ENCODE measurements at regions not wholly inside any gene's neighbourhood (a gene's known extent, or its start where the extent isn't known, plus 50 kb on each side); places are given as distances from the start of the nearest gene placed in this dataset.

DNA sequence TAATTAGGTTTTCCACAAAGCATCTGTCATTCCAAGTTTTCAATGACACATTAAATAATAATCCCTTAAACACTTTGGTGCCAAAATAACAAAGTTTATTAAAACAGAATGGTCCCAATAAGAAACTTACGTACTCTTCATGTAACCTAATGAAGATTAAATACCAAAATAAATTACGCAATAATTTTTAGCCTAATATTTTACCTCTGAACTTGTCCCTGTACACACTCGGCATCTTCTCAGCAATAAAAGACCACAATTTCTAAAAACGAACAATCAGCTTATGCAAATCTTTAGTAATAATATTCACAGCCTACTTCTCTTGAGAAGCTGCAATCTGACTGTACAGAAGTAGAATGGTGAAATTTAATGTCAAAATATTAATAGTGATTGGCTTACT lies 163.6 kb downstream of the ZDHHC21 start:
- H3K36me3 ChIP-seq (replicated peaks in 1 of 2; ENCODE audit: control insufficient read depth in 2 of 2, insufficient read depth in 2 of 2, low read length in 2 of 2): no peaks in the 10 kb centered on the region
- no peak overlapping the region for H2AFZ ChIP-seq (ENCODE audit: low read length)
- no peak overlapping the region for H3K23ac ChIP-seq (ENCODE audit: low read depth, low read length, poor library complexity)
- H3K4ac ChIP-seq (ENCODE audit: low read length): no peak overlapping the region
- H3K27ac ChIP-seq (replicated peaks; ENCODE audit: low read length): no peak overlapping the region
- no peak overlapping the region for H4K91ac ChIP-seq (ENCODE audit: low read depth, low read length, poor library complexity)
- WGBS, 2 donors (ENCODE audit: extremely low coverage in 2 of 2, insufficient read length in 2 of 2, insufficient replicate concordance in 1 of 2): 100% methylated on average over 2 of the region's 4 CpGs; no CpG with 5 or more reads in 1 of the 2 donors
- no peak overlapping the region for H2AK5ac ChIP-seq (ENCODE audit: low read depth, low read length)
- H3K79me1 ChIP-seq (ENCODE audit: low read depth, low read length): no peaks in the 10 kb centered on the region
- H3K4me2 ChIP-seq (ENCODE audit: insufficient read depth, low read length, poor library complexity, severe bottlenecking): no peak overlapping the region
- H3K4me1 ChIP-seq (ENCODE audit: control insufficient read depth in 2 of 2, insufficient read depth in 1 of 2, low read depth in 1 of 2, low read length in 2 of 2): peaks cover 3 to 18% of the 10 kb centered on the region in 2 donors
- H3K9ac ChIP-seq (ENCODE audit: low read depth, low read length, poor library complexity): no peak overlapping the region
- no peaks in the 10 kb centered on the region for H3K9me3 ChIP-seq (replicated peaks in 1 of 2; ENCODE audit: control insufficient read depth in 2 of 2, insufficient read depth in 1 of 2, low read depth in 1 of 2, low read length in 2 of 2)
- no peak overlapping the region for H3K14ac ChIP-seq (ENCODE audit: low read length)
- DNase-seq (ENCODE audit: low spot score): no peak
- H3K18ac ChIP-seq (ENCODE audit: low read length): no peak overlapping the region
- H4K8ac ChIP-seq (ENCODE audit: low read depth, low read length): no peak overlapping the region
- no peak overlapping the region for H3K4me3 ChIP-seq (ENCODE audit: low read length in 2 of 2)
- no peak overlapping the region for H2BK5ac ChIP-seq (ENCODE audit: low read length)
- no peak overlapping the region for H2BK120ac ChIP-seq (ENCODE audit: low read depth, low read length)
- H2BK12ac ChIP-seq (ENCODE audit: low read length): no peak overlapping the region
- no peaks in the 10 kb centered on the region for H3K27me3 ChIP-seq (ENCODE audit: control insufficient read depth in 3 of 3, insufficient read depth in 3 of 3, low read depth in 1 of 3, low read length in 3 of 3)
- no peak overlapping the region for H2BK15ac ChIP-seq (ENCODE audit: low read length)

DNA sequence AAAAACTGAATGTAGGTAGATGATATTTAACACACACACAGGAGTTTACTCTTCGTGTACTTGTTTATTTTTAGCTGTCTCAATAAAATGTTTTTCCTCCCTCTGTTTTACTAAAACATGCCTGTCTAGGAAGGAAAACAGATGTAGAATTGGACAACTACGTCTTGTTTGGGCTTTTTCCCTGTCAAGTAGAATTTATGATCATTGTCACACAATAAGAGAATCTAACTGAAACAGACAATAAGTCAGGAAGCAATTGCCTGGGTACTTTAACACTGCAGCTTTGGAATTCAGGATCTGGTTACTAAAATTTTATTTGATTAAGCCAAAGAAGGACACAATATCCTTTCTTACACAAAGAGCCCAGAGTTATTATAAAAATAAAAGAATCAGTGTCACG lies 164.2 kb downstream of the ZDHHC21 start:
- Histone ChIP-seq H2BK12ac (ENCODE audit: low read length) (no peak overlapping the region), H3K9me3 (replicated peaks in 1 of 2; ENCODE audit: control insufficient read depth in 2 of 2, insufficient read depth in 1 of 2, low read depth in 1 of 2, low read length in 2 of 2) (no peaks in the 10 kb centered on the region), H2BK15ac (ENCODE audit: low read length) (no peak overlapping the region), H3K14ac (ENCODE audit: low read length) (no peak overlapping the region), H3K4me3 (ENCODE audit: low read length in 2 of 2) (no peak overlapping the region), H2AFZ (ENCODE audit: low read length) (no peak overlapping the region), H3K18ac (ENCODE audit: low read length) (no peak overlapping the region), H2BK5ac (ENCODE audit: low read length) (no peak overlapping the region), H3K4me1 (ENCODE audit: control insufficient read depth in 2 of 2, insufficient read depth in 1 of 2, low read depth in 1 of 2, low read length in 2 of 2) (peaks cover 2 to 18% of the 10 kb centered on the region in 2 donors), H4K8ac (ENCODE audit: low read depth, low read length) (no peak overlapping the region), H3K23ac (ENCODE audit: low read depth, low read length, poor library complexity) (no peak overlapping the region), H3K27ac (replicated peaks; ENCODE audit: low read length) (no peak overlapping the region), H3K4me2 (ENCODE audit: insufficient read depth, low read length, poor library complexity, severe bottlenecking) (no peak overlapping the region), H4K91ac (ENCODE audit: low read depth, low read length, poor library complexity) (no peak overlapping the region), H3K27me3 (ENCODE audit: control insufficient read depth in 3 of 3, insufficient read depth in 3 of 3, low read depth in 1 of 3, low read length in 3 of 3) (no peaks in the 10 kb centered on the region), H3K79me1 (ENCODE audit: low read depth, low read length) (no peaks in the 10 kb centered on the region), H2AK5ac (ENCODE audit: low read depth, low read length) (no peak overlapping the region), H3K9ac (ENCODE audit: low read depth, low read length, poor library complexity) (no peak overlapping the region), H3K36me3 (replicated peaks in 1 of 2; ENCODE audit: control insufficient read depth in 2 of 2, insufficient read depth in 2 of 2, low read length in 2 of 2) (no peaks in the 10 kb centered on the region), H2BK120ac (ENCODE audit: low read depth, low read length) (no peak overlapping the region), H3K4ac (ENCODE audit: low read length) (no peak overlapping the region)
- DNase-seq (ENCODE audit: low spot score): no peak
- no CpG with 5 or more reads among the region's 3 CpGs for WGBS, 2 donors (ENCODE audit: extremely low coverage in 2 of 2, insufficient read length in 2 of 2, insufficient replicate concordance in 1 of 2)

DNA sequence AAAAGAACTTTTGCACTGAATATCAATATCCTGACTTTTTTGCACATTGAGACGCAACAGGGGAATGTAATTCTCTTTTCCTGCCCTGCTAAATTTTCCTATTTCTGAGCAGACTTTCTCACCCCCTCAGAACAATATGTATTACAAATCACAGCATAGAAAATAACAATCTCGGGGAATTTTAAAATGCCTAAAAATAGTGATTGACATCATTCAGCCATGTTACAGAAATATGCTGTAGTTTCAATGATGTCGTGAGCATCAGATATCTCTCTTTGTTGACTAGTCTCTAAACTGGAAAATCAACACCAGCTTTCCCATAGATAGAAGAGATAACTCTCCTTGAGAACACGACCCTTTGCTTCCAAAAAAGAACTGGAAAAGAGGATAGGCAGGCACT lies 166.7 kb downstream of the ZDHHC21 start:
- Histone ChIP-seq H2AK5ac (ENCODE audit: low read depth, low read length) (no peak overlapping the region), H3K36me3 (replicated peaks in 1 of 2; ENCODE audit: control insufficient read depth in 2 of 2, insufficient read depth in 2 of 2, low read length in 2 of 2) (no peaks in the 10 kb centered on the region), H3K9me3 (replicated peaks in 1 of 2; ENCODE audit: control insufficient read depth in 2 of 2, insufficient read depth in 1 of 2, low read depth in 1 of 2, low read length in 2 of 2) (no peaks in the 10 kb centered on the region), H2BK5ac (ENCODE audit: low read length) (no peak overlapping the region), H2BK12ac (ENCODE audit: low read length) (no peak overlapping the region), H4K91ac (ENCODE audit: low read depth, low read length, poor library complexity) (no peak overlapping the region), H2BK15ac (ENCODE audit: low read length) (no peak overlapping the region), H3K4ac (ENCODE audit: low read length) (no peak overlapping the region), H3K18ac (ENCODE audit: low read length) (no peak overlapping the region), H4K8ac (ENCODE audit: low read depth, low read length) (no peak overlapping the region), H3K9ac (ENCODE audit: low read depth, low read length, poor library complexity) (no peak overlapping the region), H3K79me1 (ENCODE audit: low read depth, low read length) (no peaks in the 10 kb centered on the region), H3K4me2 (ENCODE audit: insufficient read depth, low read length, poor library complexity, severe bottlenecking) (no peak overlapping the region), H2AFZ (ENCODE audit: low read length) (no peak overlapping the region), H3K27me3 (ENCODE audit: control insufficient read depth in 3 of 3, insufficient read depth in 3 of 3, low read depth in 1 of 3, low read length in 3 of 3) (no peaks in the 10 kb centered on the region), H3K27ac (replicated peaks; ENCODE audit: low read length) (no peak overlapping the region), H3K14ac (ENCODE audit: low read length) (no peak overlapping the region), H3K23ac (ENCODE audit: low read depth, low read length, poor library complexity) (no peak overlapping the region), H3K4me3 (ENCODE audit: low read length in 2 of 2) (no peak overlapping the region), H2BK120ac (ENCODE audit: low read depth, low read length) (no peak overlapping the region), H3K4me1 (ENCODE audit: control insufficient read depth in 2 of 2, insufficient read depth in 1 of 2, low read depth in 1 of 2, low read length in 2 of 2) (peaks cover 0 to 4% of the 10 kb centered on the region in 2 donors)
- DNase-seq (ENCODE audit: low spot score): no peak
- no CpG with 5 or more reads among the region's 4 CpGs for WGBS, 2 donors (ENCODE audit: extremely low coverage in 2 of 2, insufficient read length in 2 of 2, insufficient replicate concordance in 1 of 2)

DNA sequence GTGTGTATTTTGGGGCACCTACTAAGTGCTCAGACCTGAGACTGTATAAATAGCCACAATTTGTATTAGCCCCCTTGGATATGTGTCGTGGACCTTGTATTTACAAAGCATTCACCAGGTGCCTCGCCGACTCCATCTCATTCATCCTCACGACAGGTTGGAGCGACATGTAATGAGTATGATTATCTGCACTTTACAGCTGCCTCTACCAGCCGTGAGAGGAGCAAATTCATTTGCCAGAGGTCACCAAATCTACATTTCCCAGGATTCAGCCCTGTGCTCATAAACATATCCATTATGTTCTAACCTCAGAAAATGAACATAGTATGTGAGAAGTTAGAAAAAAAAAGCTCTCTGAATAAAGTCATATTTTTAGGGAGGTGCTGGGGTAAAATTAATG lies 167.4 kb downstream of the ZDHHC21 start:
- Histone ChIP-seq H2BK5ac (ENCODE audit: low read length) (no peak overlapping the region), H3K27me3 (ENCODE audit: control insufficient read depth in 3 of 3, insufficient read depth in 3 of 3, low read depth in 1 of 3, low read length in 3 of 3) (no peaks in the 10 kb centered on the region), H2AFZ (ENCODE audit: low read length) (no peak overlapping the region), H3K4me1 (ENCODE audit: control insufficient read depth in 2 of 2, insufficient read depth in 1 of 2, low read depth in 1 of 2, low read length in 2 of 2) (peaks cover under 1 to 1% of the 10 kb centered on the region in 2 donors), H3K4me3 (ENCODE audit: low read length in 2 of 2) (no peak overlapping the region), H3K14ac (ENCODE audit: low read length) (no peak overlapping the region), H3K27ac (replicated peaks; ENCODE audit: low read length) (no peak overlapping the region), H2AK5ac (ENCODE audit: low read depth, low read length) (no peak overlapping the region), H3K9me3 (replicated peaks in 1 of 2; ENCODE audit: control insufficient read depth in 2 of 2, insufficient read depth in 1 of 2, low read depth in 1 of 2, low read length in 2 of 2) (no peaks in the 10 kb centered on the region), H3K18ac (ENCODE audit: low read length) (no peak overlapping the region), H3K79me1 (ENCODE audit: low read depth, low read length) (no peaks in the 10 kb centered on the region), H2BK12ac (ENCODE audit: low read length) (no peak overlapping the region), H3K4me2 (ENCODE audit: insufficient read depth, low read length, poor library complexity, severe bottlenecking) (no peak overlapping the region), H3K23ac (ENCODE audit: low read depth, low read length, poor library complexity) (no peak overlapping the region), H3K4ac (ENCODE audit: low read length) (no peak overlapping the region), H3K9ac (ENCODE audit: low read depth, low read length, poor library complexity) (no peak overlapping the region), H2BK15ac (ENCODE audit: low read length) (no peak overlapping the region), H4K8ac (ENCODE audit: low read depth, low read length) (no peak overlapping the region), H4K91ac (ENCODE audit: low read depth, low read length, poor library complexity) (no peak overlapping the region), H2BK120ac (ENCODE audit: low read depth, low read length) (no peak overlapping the region), H3K36me3 (replicated peaks in 1 of 2; ENCODE audit: control insufficient read depth in 2 of 2, insufficient read depth in 2 of 2, low read length in 2 of 2) (no peaks in the 10 kb centered on the region)
- no peak for DNase-seq (ENCODE audit: low spot score)
- no CpG with 5 or more reads among the region's 6 CpGs for WGBS, 2 donors (ENCODE audit: extremely low coverage in 2 of 2, insufficient read length in 2 of 2, insufficient replicate concordance in 1 of 2)
